ENCODE measurements at regions not wholly inside any gene's neighbourhood (a gene's known extent, or its start where the extent isn't known, plus 50 kb on each side); places are given as distances from the start of the nearest gene placed in this dataset.

DNA sequence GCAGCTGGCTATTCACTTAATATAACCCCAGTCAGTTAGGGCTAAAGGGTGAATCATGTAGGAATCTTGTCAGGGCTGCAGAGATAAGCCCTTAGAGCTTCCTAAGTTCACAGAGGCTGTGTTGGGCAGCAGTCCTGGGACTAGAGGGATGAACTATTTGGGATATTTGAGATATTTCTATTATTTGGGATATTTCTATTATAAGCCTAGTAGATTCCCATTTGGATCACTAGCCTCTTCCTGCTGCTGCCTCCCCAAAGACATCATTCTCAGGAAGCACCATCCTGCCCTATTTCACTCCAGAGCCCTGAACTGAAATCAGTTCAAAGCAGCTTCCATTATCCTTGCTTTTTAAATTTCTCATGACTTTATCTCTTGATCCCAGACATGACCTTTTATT is 501.3 kb downstream of the NUF2 start:
- Histone ChIP-seq H3K36me3 (ENCODE audit: insufficient read depth, low read length) (no peaks in the 10 kb centered on the region), H3K4me2 (ENCODE audit: low read length) (no peak overlapping the region), H4K20me1 (ENCODE audit: insufficient read depth, low read length) (no peaks in the 10 kb centered on the region), H3K9me3 (ENCODE audit: low read length) (no peaks in the 10 kb centered on the region), H3K79me2 (ENCODE audit: insufficient read depth, low read depth, low read length) (no peaks in the 10 kb centered on the region), H3K4me1 (ENCODE audit: insufficient read depth, low read length, poor library complexity, severe bottlenecking) (no peaks in the 10 kb centered on the region), H3K9me2 (ENCODE audit: insufficient read depth, low read length) (no peaks in the 10 kb centered on the region), H2AFZ (ENCODE audit: low read length) (no peak overlapping the region), H3K4me3 (ENCODE audit: low read depth, low read length, poor library complexity, severe bottlenecking) (no peak overlapping the region), H3K27ac (ENCODE audit: low read depth, low read length, poor library complexity, severe bottlenecking) (no peak overlapping the region)
- TF ChIP-seq EZH2phosphoT487 (IDR thresholded peaks at IDR 0.05; ENCODE audit: borderline replicate concordance, low read depth, low read length) (no peak), CTCF (conservative IDR thresholded peaks at IDR 0.05; ENCODE audit: low read length) (no peak)
- ChIA-PET CTCF (ENCODE audit: unreplicated experiment) (no interaction called here), POLR2A (interaction anchor here (1.3 kb wide), 1 partner anchor 8 kb away, joined by 3 read pairs; no protein-coding TSS in a partner anchor)
- intact Hi-C loops (cut with micrococcal nuclease; ENCODE audit: unreplicated experiment), result no loop called here
- BruUV-seq (replicated peaks), result no TSS peak
- no peak for DNase-seq (ENCODE audit: low spot score)

DNA sequence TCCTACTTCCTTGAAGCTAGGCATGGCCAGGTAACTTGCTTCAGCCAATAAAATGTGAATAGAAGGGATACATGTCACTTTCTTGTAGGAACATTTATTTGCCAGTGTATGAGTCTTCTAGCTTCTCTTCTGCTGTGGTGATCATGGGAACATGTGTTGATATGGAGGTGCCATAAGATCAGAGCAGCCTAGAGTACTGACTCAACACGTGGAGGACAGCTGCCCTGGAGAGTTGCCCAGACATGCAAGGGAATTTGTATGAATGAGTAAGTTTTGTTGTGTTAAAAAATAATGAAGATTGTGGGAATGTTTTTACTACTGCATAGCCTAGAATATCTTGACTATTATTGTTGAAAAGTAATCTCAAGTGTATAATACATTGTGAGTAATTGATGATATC is 502.3 kb downstream of the NUF2 start:
- POLR2A ChIA-PET, result interaction anchor here (1.3 kb wide), 1 partner anchor 9 kb away, joined by 3 read pairs; no protein-coding TSS in a partner anchor
- Histone ChIP-seq H3K36me3 (ENCODE audit: insufficient read depth, low read length) (no peaks in the 10 kb centered on the region), H3K4me2 (ENCODE audit: low read length) (no peak overlapping the region), H3K9me3 (ENCODE audit: low read length) (no peaks in the 10 kb centered on the region), H4K20me1 (ENCODE audit: insufficient read depth, low read length) (no peaks in the 10 kb centered on the region), H3K9me2 (ENCODE audit: insufficient read depth, low read length) (no peaks in the 10 kb centered on the region), H3K4me1 (ENCODE audit: insufficient read depth, low read length, poor library complexity, severe bottlenecking) (no peaks in the 10 kb centered on the region), H2AFZ (ENCODE audit: low read length) (no peak overlapping the region), H3K79me2 (ENCODE audit: insufficient read depth, low read depth, low read length) (no peaks in the 10 kb centered on the region), H3K27ac (ENCODE audit: low read depth, low read length, poor library complexity, severe bottlenecking) (no peak overlapping the region), H3K4me3 (ENCODE audit: low read depth, low read length, poor library complexity, severe bottlenecking) (no peak overlapping the region)
- no peak for DNase-seq (ENCODE audit: low spot score)
- TF ChIP-seq EZH2phosphoT487 (IDR thresholded peaks at IDR 0.05; ENCODE audit: borderline replicate concordance, low read depth, low read length) (no peak), CTCF (conservative IDR thresholded peaks at IDR 0.05; ENCODE audit: low read length) (no peak)
- CTCF ChIA-PET (ENCODE audit: unreplicated experiment), result no interaction called here
- no TSS peak for BruUV-seq (replicated peaks)
- intact Hi-C loops (cut with micrococcal nuclease; ENCODE audit: unreplicated experiment), result no loop called here

- Histone ChIP-seq H3K36me3 (ENCODE audit: insufficient read depth, low read length) (no peaks in the 10 kb centered on the region), H3K79me2 (ENCODE audit: insufficient read depth, low read depth, low read length) (no peaks in the 10 kb centered on the region), H3K9me3 (ENCODE audit: low read length) (no peaks in the 10 kb centered on the region), H3K27ac (ENCODE audit: low read depth, low read length, poor library complexity, severe bottlenecking) (no peak overlapping the region), H3K4me3 (ENCODE audit: low read depth, low read length, poor library complexity, severe bottlenecking) (no peak overlapping the region), H3K9me2 (ENCODE audit: insufficient read depth, low read length) (no peaks in the 10 kb centered on the region), H2AFZ (ENCODE audit: low read length) (no peak overlapping the region), H3K4me2 (ENCODE audit: low read length) (no peak overlapping the region), H3K4me1 (ENCODE audit: insufficient read depth, low read length, poor library complexity, severe bottlenecking) (no peaks in the 10 kb centered on the region), H4K20me1 (ENCODE audit: insufficient read depth, low read length) (no peaks in the 10 kb centered on the region)
- ChIA-PET POLR2A (no interaction called here), CTCF (ENCODE audit: unreplicated experiment) (no interaction called here)
- intact Hi-C loops (cut with micrococcal nuclease; ENCODE audit: unreplicated experiment), result no loop called here
- TF ChIP-seq CTCF (conservative IDR thresholded peaks at IDR 0.05; ENCODE audit: low read length), result no peak
- no peak for TF ChIP-seq EZH2phosphoT487 (IDR thresholded peaks at IDR 0.05; ENCODE audit: borderline replicate concordance, low read depth, low read length)
- no peak for DNase-seq (ENCODE audit: low spot score)
- no TSS peak for BruUV-seq (replicated peaks)
These were observed 502.7 kb downstream of the NUF2 start for GRCh38 chr1:163824490-163824889.
